ENCODE measurements at regions not wholly inside any gene's neighbourhood (a gene's known extent, or its start where the extent isn't known, plus 50 kb on each side); places are given as distances from the start of the nearest gene placed in this dataset.

- TF ChIP-seq CTCF (IDR thresholded peaks at IDR 0.05) (no peak), POLR2A (IDR thresholded peaks at IDR 0.05) (no peak), POLR2AphosphoS5 (IDR thresholded peaks at IDR 0.05) (no peak), EP300 (IDR thresholded peaks at IDR 0.05) (no peak)
- Histone ChIP-seq H3K4me1 (no peaks in the 10 kb centered on the region), H3K27ac (no peak overlapping the region), H3K27me3 (no peaks in the 10 kb centered on the region), H3K36me3 (no peaks in the 10 kb centered on the region), H3K9me3 (peaks cover 10 to 18% (median 13%) of the 10 kb centered on the region in 4 donors), H3K4me3 (no peak overlapping the region)
- intact Hi-C loops (cut with DNase I), result no loop called here
- 66 to 81% methylated on average over 1 of the region's 1 CpG for WGBS, 2 donors
- DNase-seq, result no peak
Measured at GRCh38 chr10:90141791-90142190, 440.4 kb downstream of the KIF20B start.

- no peaks in the 10 kb centered on the region for H3K4me1 ChIP-seq
- peaks cover 0 to 7% (median 2%) of the 10 kb centered on the region in 4 donors for H3K9me3 ChIP-seq
- intact Hi-C loops (cut with DNase I), result no loop called here
- no peaks in the 10 kb centered on the region for H3K27me3 ChIP-seq
- no peak for TF ChIP-seq EP300 (IDR thresholded peaks at IDR 0.05)
- TF ChIP-seq POLR2AphosphoS5 (IDR thresholded peaks at IDR 0.05), result no peak
- no peak for TF ChIP-seq CTCF (IDR thresholded peaks at IDR 0.05)
- TF ChIP-seq POLR2A (IDR thresholded peaks at IDR 0.05), result no peak
- H3K4me3 ChIP-seq, result no peak overlapping the region
- no peaks in the 10 kb centered on the region for H3K36me3 ChIP-seq
- no peak for DNase-seq
- H3K27ac ChIP-seq, result no peak overlapping the region
- 89 to 93% methylated on average over 1 of the region's 1 CpG for WGBS, 2 donors
Measured at GRCh38 chr10:90143937-90144336, 442.5 kb downstream of the KIF20B start.

- Histone ChIP-seq H3K36me3 (no peaks in the 10 kb centered on the region), H3K27me3 (no peaks in the 10 kb centered on the region), H3K4me1 (no peaks in the 10 kb centered on the region), H3K9me3 (no peaks in the 10 kb centered on the region), H3K27ac (no peak overlapping the region), H3K4me3 (no peak overlapping the region)
- TF ChIP-seq POLR2AphosphoS5 (IDR thresholded peaks at IDR 0.05) (no peak), EP300 (IDR thresholded peaks at IDR 0.05) (no peak), CTCF (IDR thresholded peaks at IDR 0.05) (no peak)
- WGBS, 2 donors, result 63 to 68% methylated on average over 6 of the region's 6 CpGs
- no peak for DNase-seq
- intact Hi-C loops (cut with DNase I), result no loop called here
Measured at GRCh38 chr10:90148116-90148855, 446.9 kb downstream of the KIF20B start.

- no peak for DNase-seq
- Histone ChIP-seq H3K27me3 (no peaks in the 10 kb centered on the region), H3K9me3 (no peaks in the 10 kb centered on the region), H3K4me3 (no peak overlapping the region), H3K4me1 (no peaks in the 10 kb centered on the region), H3K36me3 (no peaks in the 10 kb centered on the region), H3K27ac (no peak overlapping the region)
- TF ChIP-seq POLR2A (IDR thresholded peaks at IDR 0.05) (no peak), CTCF (IDR thresholded peaks at IDR 0.05) (no peak), POLR2AphosphoS5 (IDR thresholded peaks at IDR 0.05) (no peak), EP300 (IDR thresholded peaks at IDR 0.05) (no peak)
- intact Hi-C loops (cut with DNase I), result no loop called here
- 97 to 99% methylated on average over 1 of the region's 1 CpG for WGBS, 2 donors
Measured at GRCh38 chr10:90149563-90149962, 448.2 kb downstream of the KIF20B start.

Data from sigmoid colon (tissue), 6 donors.